Prostate gland (tissue), 2 donors: ENCODE measurements at regions not wholly inside any gene's neighbourhood (a gene's known extent, or its start where the extent isn't known, plus 50 kb on each side); places are given as distances from the start of the nearest gene placed in this dataset.

Experiments used
- DNase-seq: peaks from one replicate; pipeline ENCODE4 v3.0.0-alpha.2; 2019; ENCODE audit warnings: low spot score
- H3K27ac ChIP-seq, 2 donors: fragments of 200-600 bp; sonication (generic); 2 replicates each; pipeline ENCODE4 v1.5.1; 2017 to 2019
- H3K27me3 ChIP-seq: fragments of 200-600 bp; sonication (generic); replicated peaks from 2 replicates; pipeline ENCODE4 v1.5.1; 2019; ENCODE audit not compliant: insufficient read depth
- H3K36me3 ChIP-seq, 2 donors: fragments of 200-600 bp; sonication (generic); 1 replicate in 1 of 2; 2 replicates in 1 of 2; pipeline versions ENCODE4 v1.5.1 to v1.8.1; 2017 to 2019
- H3K4me1 ChIP-seq: fragments of 200-600 bp; sonication (generic); replicated peaks from 2 replicates; pipeline ENCODE4 v1.5.1; 2019
- H3K4me3 ChIP-seq, 2 donors: fragments of 200-600 bp; sonication (generic); 2 replicates each; pipeline ENCODE4 v1.5.1; 2017 to 2019
- H3K9me3 ChIP-seq: fragments of 200-600 bp; sonication (generic); 2 replicates; pipeline ENCODE4 v1.5.1; 2017
- POLR2A ChIP-seq: fragments of 450-650 bp; IDR thresholded peaks from one replicate; pipeline ENCODE4 v1.6.1; 2016; ENCODE audit warnings: antibody characterized with exemption, mild to moderate bottlenecking
- POLR2AphosphoS5 ChIP-seq: sonication (generic); formaldehyde crosslinking; IDR thresholded peaks from one replicate; pipeline ENCODE4 v1.6.1; 2017; ENCODE audit warnings: antibody characterized with exemption
- WGBS: methylation state at CpG from one replicate; pipeline ENCODE4 v1.1.5; 2018; 5-methylcytosine and 5-hydroxymethylcytosine counted together
- intact Hi-C: fragments of 100-400 bp; cut with DNase I; formaldehyde crosslinking; loops from one replicate; pipeline ENCODE4 v1.14.2; 2022
- TF ChIP-seq, protein P1 (sequence below), 4 experiments: fragments of 200-600 bp in 2 of 4; fragments of 450-650 bp in 2 of 4; sonication (generic) in 2 of 4; IDR thresholded peaks; 1 replicate in 3 of 4; 2 replicates in 1 of 4; pipeline ENCODE4 v1.5.1; 2016 to 2019; ENCODE audit warnings: antibody characterized with exemption in 4 of 4, mild to moderate bottlenecking in 2 of 4, moderate library complexity in 2 of 4

DNA sequence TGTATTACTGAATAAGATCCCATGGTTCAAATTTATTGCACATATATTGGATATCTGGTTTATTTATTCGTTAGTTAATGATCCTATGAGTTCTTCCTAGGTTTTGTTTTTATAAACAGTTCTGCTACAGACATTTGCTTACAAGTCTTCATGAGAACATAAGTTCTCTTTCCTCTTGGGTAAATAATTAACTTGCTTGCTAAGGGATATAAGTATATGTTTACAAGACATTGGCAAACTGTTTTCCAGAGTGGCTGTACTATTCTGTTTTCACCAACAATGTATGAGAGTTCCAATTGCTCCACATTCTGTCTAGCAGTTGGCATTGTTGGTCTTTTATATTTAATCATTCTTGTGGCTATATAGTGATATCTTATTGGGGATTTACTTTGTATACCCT is 341.8 kb upstream of the GBE1 start:
- intact Hi-C loops: no loop called here
- Histone ChIP-seq H3K9me3 (no peaks in the 10 kb centered on the region), H3K27me3 (no peaks in the 10 kb centered on the region), H3K4me1 (no peaks in the 10 kb centered on the region), H3K36me3 (no peaks in the 10 kb centered on the region), H3K4me3 (no peak overlapping the region), H3K27ac (no peak overlapping the region)
- DNase-seq: no peak
- TF ChIP-seq, protein P1, sequence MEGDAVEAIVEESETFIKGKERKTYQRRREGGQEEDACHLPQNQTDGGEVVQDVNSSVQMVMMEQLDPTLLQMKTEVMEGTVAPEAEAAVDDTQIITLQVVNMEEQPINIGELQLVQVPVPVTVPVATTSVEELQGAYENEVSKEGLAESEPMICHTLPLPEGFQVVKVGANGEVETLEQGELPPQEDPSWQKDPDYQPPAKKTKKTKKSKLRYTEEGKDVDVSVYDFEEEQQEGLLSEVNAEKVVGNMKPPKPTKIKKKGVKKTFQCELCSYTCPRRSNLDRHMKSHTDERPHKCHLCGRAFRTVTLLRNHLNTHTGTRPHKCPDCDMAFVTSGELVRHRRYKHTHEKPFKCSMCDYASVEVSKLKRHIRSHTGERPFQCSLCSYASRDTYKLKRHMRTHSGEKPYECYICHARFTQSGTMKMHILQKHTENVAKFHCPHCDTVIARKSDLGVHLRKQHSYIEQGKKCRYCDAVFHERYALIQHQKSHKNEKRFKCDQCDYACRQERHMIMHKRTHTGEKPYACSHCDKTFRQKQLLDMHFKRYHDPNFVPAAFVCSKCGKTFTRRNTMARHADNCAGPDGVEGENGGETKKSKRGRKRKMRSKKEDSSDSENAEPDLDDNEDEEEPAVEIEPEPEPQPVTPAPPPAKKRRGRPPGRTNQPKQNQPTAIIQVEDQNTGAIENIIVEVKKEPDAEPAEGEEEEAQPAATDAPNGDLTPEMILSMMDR (IDR thresholded peaks at IDR 0.05): no peak
- TF ChIP-seq POLR2AphosphoS5 (no peak), POLR2A (no peak)
- 89% methylated on average over 1 of the region's 1 CpG for WGBS

GRCh38 chr3:82100378-82100777 is 338.9 kb upstream of the GBE1 start:
- no peak for DNase-seq
- H3K4me1 ChIP-seq: no peaks in the 10 kb centered on the region
- no peak overlapping the region for H3K4me3 ChIP-seq
- no peak for TF ChIP-seq POLR2AphosphoS5
- TF ChIP-seq, protein P1 (IDR thresholded peaks at IDR 0.05): no peak
- TF ChIP-seq POLR2A: no peak
- H3K36me3 ChIP-seq: no peaks in the 10 kb centered on the region
- no peaks in the 10 kb centered on the region for H3K9me3 ChIP-seq
- intact Hi-C loops: no loop called here
- no peak overlapping the region for H3K27ac ChIP-seq
- no peaks in the 10 kb centered on the region for H3K27me3 ChIP-seq
- WGBS: 34% methylated on average over 3 of the region's 3 CpGs

DNA sequence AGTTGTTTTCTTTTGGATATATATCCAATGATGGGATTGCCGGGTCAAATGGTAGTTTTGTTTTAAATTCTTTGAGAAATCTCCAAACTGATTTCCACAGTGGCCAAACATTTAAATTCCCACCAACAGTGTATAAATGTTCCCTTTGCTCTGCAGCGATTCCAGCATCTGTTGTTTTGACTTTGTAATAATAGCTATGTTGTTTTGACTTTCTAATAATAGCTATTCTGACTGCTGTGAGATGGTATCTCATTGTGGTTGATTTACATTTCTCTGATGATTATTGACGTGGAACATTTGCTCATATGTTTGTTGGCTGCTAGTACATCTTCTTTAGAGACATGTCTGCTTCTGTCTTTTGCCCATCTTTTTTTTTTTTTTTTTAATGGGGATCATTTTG is 332.2 kb upstream of the GBE1 start:
- Histone ChIP-seq H3K4me3 (no peak overlapping the region), H3K27ac (no peak overlapping the region), H3K27me3 (no peaks in the 10 kb centered on the region), H3K4me1 (no peaks in the 10 kb centered on the region), H3K36me3 (no peaks in the 10 kb centered on the region), H3K9me3 (no peaks in the 10 kb centered on the region)
- WGBS: 77% methylated on average over 3 of the region's 3 CpGs
- no peak for DNase-seq
- TF ChIP-seq, protein P1 (IDR thresholded peaks at IDR 0.05): no peak
- TF ChIP-seq POLR2AphosphoS5 (no peak), POLR2A (no peak)
- intact Hi-C loops: no loop called here

DNA sequence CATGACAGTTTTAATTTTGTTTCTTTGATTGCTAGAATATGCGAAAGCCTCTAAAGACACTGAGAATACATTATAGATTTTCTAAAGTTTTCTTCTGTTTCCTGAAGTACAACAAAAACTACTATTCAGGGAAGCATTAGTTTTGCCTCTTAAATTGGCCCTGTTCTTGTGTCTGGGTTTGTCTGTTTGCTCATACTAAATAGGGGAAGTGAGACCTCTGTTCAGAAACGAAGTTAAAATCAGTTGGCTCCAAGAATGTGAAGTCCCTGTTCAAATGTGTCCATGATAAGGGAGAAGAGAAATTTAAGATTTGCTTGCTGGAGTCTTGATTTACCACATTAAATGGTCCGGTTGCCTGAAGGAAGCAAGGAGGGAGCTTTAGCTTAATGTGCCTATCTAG is 327.3 kb upstream of the GBE1 start:
- Histone ChIP-seq H3K27me3 (no peaks in the 10 kb centered on the region), H3K4me3 (no peak overlapping the region), H3K36me3 (no peaks in the 10 kb centered on the region), H3K9me3 (no peaks in the 10 kb centered on the region), H3K4me1 (no peaks in the 10 kb centered on the region), H3K27ac (no peak overlapping the region)
- no peak for DNase-seq
- intact Hi-C loops: no loop called here
- WGBS: 71% methylated on average over 3 of the region's 3 CpGs
- TF ChIP-seq POLR2AphosphoS5 (no peak), POLR2A (no peak)
- TF ChIP-seq, protein P1 (IDR thresholded peaks at IDR 0.05): no peak

DNA sequence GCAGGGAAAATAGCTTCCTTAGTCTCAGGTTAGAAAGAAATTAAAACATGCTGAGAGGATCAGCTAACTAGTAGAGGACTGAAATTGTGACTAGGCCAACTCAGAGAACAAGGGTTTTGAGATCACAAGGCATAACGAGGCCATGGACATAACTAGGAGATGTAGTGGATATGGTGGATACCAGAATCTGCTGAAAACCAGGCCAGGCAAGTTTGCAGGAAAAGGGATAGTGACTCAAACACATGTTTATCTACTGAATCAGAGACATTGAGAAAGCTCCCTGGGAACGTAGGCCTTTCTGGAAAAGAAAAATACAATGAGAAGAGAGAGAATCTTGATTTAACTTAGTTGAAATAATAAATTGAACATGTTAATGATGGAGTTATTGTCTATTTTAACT is 326.5 kb upstream of the GBE1 start:
- 77% methylated on average over 2 of the region's 2 CpGs for WGBS
- TF ChIP-seq, protein P1 (IDR thresholded peaks at IDR 0.05): no peak
- no peak for TF ChIP-seq POLR2A
- no peak for TF ChIP-seq POLR2AphosphoS5
- H3K36me3 ChIP-seq: no peaks in the 10 kb centered on the region
- no peaks in the 10 kb centered on the region for H3K27me3 ChIP-seq
- no peaks in the 10 kb centered on the region for H3K9me3 ChIP-seq
- no peaks in the 10 kb centered on the region for H3K4me1 ChIP-seq
- H3K27ac ChIP-seq: no peak overlapping the region
- no peak overlapping the region for H3K4me3 ChIP-seq
- DNase-seq: no peak
- intact Hi-C loops: no loop called here
